B cell (primary cell): ENCODE measurements at regions not wholly inside any gene's neighbourhood (a gene's known extent, or its start where the extent isn't known, plus 50 kb on each side); places are given as distances from the start of the nearest gene placed in this dataset.

Experiments
- ATAC-seq: fragments of 200-7000 bp; cut with Tn5 transposase; one replicate; pipeline ENCODE4 v1.10.0; 2021; ENCODE audit warnings: low read depth, mild to moderate bottlenecking, moderate number of reproducible peaks, moderate library complexity
- CTCF ChIA-PET: fragments of 350-600 bp; sonication (Branson Sonifier 250); formaldehyde crosslinking; loops from one replicate; lab custom pipeline; 2021; ENCODE audit warnings: antibody characterized with exemption, inconsistent platforms; lab: Charles Lee
- POLR2A ChIA-PET: fragments of 350-600 bp; sonication (Branson Sonifier 250); formaldehyde crosslinking; loops from one replicate; lab custom pipeline; 2021; ENCODE audit warnings: antibody characterized with exemption; lab: Charles Lee
- DNase-seq: peaks from one replicate; pipeline ENCODE4 v3.0.0; 2013
- H2AFZ ChIP-seq: 2 replicates; pipeline ENCODE4 v1.6.1; 2012; ENCODE audit warnings: mild to moderate bottlenecking, low read depth, low read length; ENCODE audit not compliant: insufficient read depth, poor library complexity, severe bottlenecking
- H3K27ac ChIP-seq, 2 donors: 1 replicate in 1 of 2; 2 replicates in 1 of 2; pipeline ENCODE4 v1.5.1; 2012 to 2013; ENCODE audit warnings: low read length in 2 of 2, mild to moderate bottlenecking in 2 of 2, moderate library complexity in 1 of 2
- H3K27me3 ChIP-seq, 4 experiments: fragments of 200-600 bp in 1 of 4; sonication (generic) in 1 of 4; replicated peaks in 1 of 4; 1 replicate in 2 of 4; 2 replicates in 2 of 4; pipeline versions ENCODE4 v1.6.1 to v1.7.0; 2013 to 2016; ENCODE audit warnings: low read length in 3 of 4, mild to moderate bottlenecking in 2 of 4, mixed read lengths in 1 of 4, moderate library complexity in 1 of 4; ENCODE audit not compliant: insufficient read depth in 4 of 4, control insufficient read depth in 3 of 4; ENCODE audit errors: control extremely low read depth in 1 of 4
- H3K36me3 ChIP-seq, 2 experiments: replicated peaks in 1 of 2; 1 replicate in 1 of 2; 2 replicates in 1 of 2; pipeline versions ENCODE4 v1.6.1 to v1.7.1; 2013; ENCODE audit warnings: low read length in 1 of 2; ENCODE audit not compliant: insufficient read depth in 2 of 2, control insufficient read depth in 1 of 2; ENCODE audit errors: control extremely low read depth in 1 of 2, extremely low read depth in 1 of 2
- H3K4me1 ChIP-seq, 2 donors: fragments of 200-600 bp in 1 of 2; sonication (generic) in 1 of 2; 1 replicate in 1 of 2; 2 replicates in 1 of 2; pipeline versions ENCODE4 v1.5.1 to v1.6.1; 2013 to 2017; ENCODE audit warnings: low read length in 2 of 2; ENCODE audit not compliant: control insufficient read depth in 2 of 2, insufficient read depth in 2 of 2
- H3K4me2 ChIP-seq: replicated peaks from 2 replicates; pipeline ENCODE3; 2012; ENCODE audit warnings: mild to moderate bottlenecking, low read depth, low read length; ENCODE audit not compliant: poor library complexity, severe bottlenecking
- H3K4me3 ChIP-seq, 5 experiments: fragments of 200-600 bp in 1 of 5; sonication (generic) in 1 of 5; 1 replicate in 3 of 5; 2 replicates in 2 of 5; pipeline versions ENCODE4 v1.5.1 to v1.7.0; 2011 to 2016; ENCODE audit warnings: low read length in 4 of 5, mild to moderate bottlenecking in 4 of 5, low read depth in 2 of 5, control low read depth in 1 of 5, moderate library complexity in 1 of 5; ENCODE audit not compliant: insufficient read depth in 1 of 5; ENCODE audit errors: control extremely low read depth in 1 of 5, extremely low read depth in 1 of 5
- H3K79me2 ChIP-seq: fragments of 200-600 bp; sonication (generic); one replicate; pipeline ENCODE4 v1.6.0; 2016; ENCODE audit warnings: low read length; ENCODE audit not compliant: control insufficient read depth, insufficient read depth
- H3K9ac ChIP-seq: fragments of 200-600 bp; sonication (generic); 2 replicates; pipeline ENCODE4 v1.6.1; 2017; ENCODE audit warnings: mild to moderate bottlenecking, low read length, moderate library complexity
- H3K9me3 ChIP-seq, 3 donors: one replicate each; pipeline versions ENCODE4 v1.6.1 to v1.7.1; 2013; ENCODE audit warnings: low read length in 2 of 3; ENCODE audit not compliant: control insufficient read depth in 2 of 3, insufficient read depth in 1 of 3; ENCODE audit errors: control extremely low read depth in 1 of 3
- H4K20me1 ChIP-seq: 2 replicates; pipeline ENCODE4 v1.6.0; 2012; ENCODE audit warnings: mild to moderate bottlenecking, low read length; ENCODE audit not compliant: insufficient read depth, control insufficient read depth, poor library complexity, severe bottlenecking
- H3K27ac Mint-ChIP-seq: one replicate; pipeline ENCODE4 v1.8.0; 2021; ENCODE audit warnings: mixed read lengths
- H3K27me3 Mint-ChIP-seq: one replicate; pipeline ENCODE4 v1.8.0; 2021; ENCODE audit warnings: mixed read lengths
- H3K4me1 Mint-ChIP-seq: one replicate; pipeline ENCODE4 v1.8.0; 2021; ENCODE audit warnings: mixed read lengths
- H3K4me3 Mint-ChIP-seq: one replicate; pipeline ENCODE4 v1.8.0; 2021; ENCODE audit warnings: mixed read lengths
- H3K9me3 Mint-ChIP-seq: one replicate; pipeline ENCODE4 v1.8.0; 2022; ENCODE audit warnings: mixed read lengths; ENCODE audit not compliant: insufficient read depth
- EZH2 ChIP-seq: IDR thresholded peaks from 2 replicates; pipeline ENCODE4 v1.6.1; 2012; ENCODE audit warnings: borderline replicate concordance, low read depth, mild to moderate bottlenecking, moderate library complexity, low read length; ENCODE audit not compliant: insufficient read depth, poor library complexity, severe bottlenecking
- WGBS: methylation state at CpG from one replicate; pipeline ENCODE4 v1.1.5; 2013; ENCODE audit warnings: missing lambda C conversion rate; ENCODE audit not compliant: insufficient coverage; 5-methylcytosine and 5-hydroxymethylcytosine counted together
- intact Hi-C: fragments of 100-400 bp; cut with micrococcal nuclease; formaldehyde crosslinking; loops from one replicate; pipeline ENCODE4 v1.10.0; 2022
- TF ChIP-seq, protein P1 (sequence below): fragments of 200-600 bp; IDR thresholded peaks from one replicate; pipeline ENCODE4 v1.8.0; 2022; ENCODE audit warnings: antibody characterized with exemption, mild to moderate bottlenecking

GRCh38 chr18:10320791-10321190 is 133.6 kb upstream of the APCDD1 start:
- CTCF ChIA-PET = no interaction called here

GRCh38 chr18:10321576-10321975 is 132.9 kb upstream of the APCDD1 start:
- H3K36me3 ChIP-seq = no peaks in the 10 kb centered on the region
- no peak overlapping the region for H3K4me3 ChIP-seq
- H3K4me3 Mint-ChIP-seq = no peak overlapping the region
- no peak overlapping the region for H3K4me2 ChIP-seq
- H3K9me3 Mint-ChIP-seq = no peaks in the 10 kb centered on the region
- POLR2A ChIA-PET = no interaction called here
- H3K9me3 ChIP-seq = no peaks in the 10 kb centered on the region
- WGBS = 100% methylated on average over 1 of the region's 2 CpGs
- no peaks in the 10 kb centered on the region for H4K20me1 ChIP-seq
- H2AFZ ChIP-seq = no peak overlapping the region
- no peak overlapping the region for H3K27ac Mint-ChIP-seq
- H3K79me2 ChIP-seq = no peaks in the 10 kb centered on the region
- peaks cover 35% of the 10 kb centered on the region for H3K4me1 Mint-ChIP-seq
- peaks cover 11% of the 10 kb centered on the region in 2 donors for H3K4me1 ChIP-seq
- ATAC-seq (no peak), DNase-seq (no peak)
- H3K27me3 ChIP-seq = no peaks in the 10 kb centered on the region
- no peak overlapping the region for H3K27ac ChIP-seq
- TF ChIP-seq, protein P1, sequence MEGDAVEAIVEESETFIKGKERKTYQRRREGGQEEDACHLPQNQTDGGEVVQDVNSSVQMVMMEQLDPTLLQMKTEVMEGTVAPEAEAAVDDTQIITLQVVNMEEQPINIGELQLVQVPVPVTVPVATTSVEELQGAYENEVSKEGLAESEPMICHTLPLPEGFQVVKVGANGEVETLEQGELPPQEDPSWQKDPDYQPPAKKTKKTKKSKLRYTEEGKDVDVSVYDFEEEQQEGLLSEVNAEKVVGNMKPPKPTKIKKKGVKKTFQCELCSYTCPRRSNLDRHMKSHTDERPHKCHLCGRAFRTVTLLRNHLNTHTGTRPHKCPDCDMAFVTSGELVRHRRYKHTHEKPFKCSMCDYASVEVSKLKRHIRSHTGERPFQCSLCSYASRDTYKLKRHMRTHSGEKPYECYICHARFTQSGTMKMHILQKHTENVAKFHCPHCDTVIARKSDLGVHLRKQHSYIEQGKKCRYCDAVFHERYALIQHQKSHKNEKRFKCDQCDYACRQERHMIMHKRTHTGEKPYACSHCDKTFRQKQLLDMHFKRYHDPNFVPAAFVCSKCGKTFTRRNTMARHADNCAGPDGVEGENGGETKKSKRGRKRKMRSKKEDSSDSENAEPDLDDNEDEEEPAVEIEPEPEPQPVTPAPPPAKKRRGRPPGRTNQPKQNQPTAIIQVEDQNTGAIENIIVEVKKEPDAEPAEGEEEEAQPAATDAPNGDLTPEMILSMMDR = no peak
- no peak overlapping the region for H3K9ac ChIP-seq
- intact Hi-C loops = no loop called here
- CTCF ChIA-PET = no interaction called here
- peaks cover 3% of the 10 kb centered on the region for H3K27me3 Mint-ChIP-seq

More at GRCh38 chr18:10320791-10321190, 133.6 kb upstream of the APCDD1 start:
- Mint-ChIP-seq H3K27me3 (no peaks in the 10 kb centered on the region), H3K4me3 (no peak overlapping the region), H3K4me1 (peaks cover 40% of the 10 kb centered on the region), H3K27ac (no peak overlapping the region), H3K9me3 (no peaks in the 10 kb centered on the region)
- no peak overlapping the region for H3K4me2 ChIP-seq
- no peaks in the 10 kb centered on the region for H4K20me1 ChIP-seq
- no peak overlapping the region for H3K9ac ChIP-seq
- intact Hi-C loops = no loop called here
- H3K9me3 ChIP-seq = no peaks in the 10 kb centered on the region
- H2AFZ ChIP-seq = no peak overlapping the region
- TF ChIP-seq, protein P1 = no peak
- no peak for TF ChIP-seq EZH2
- 94% methylated on average over 4 of the region's 7 CpGs for WGBS
- no peak for DNase-seq
- H3K4me3 ChIP-seq = no peak overlapping the region
- H3K36me3 ChIP-seq = no peaks in the 10 kb centered on the region
- H3K27me3 ChIP-seq = no peaks in the 10 kb centered on the region
- POLR2A ChIA-PET = no interaction called here
- H3K79me2 ChIP-seq = no peaks in the 10 kb centered on the region
- H3K27ac ChIP-seq = no peak overlapping the region
- peaks cover 17% of the 10 kb centered on the region in 2 donors for H3K4me1 ChIP-seq
- no peak for ATAC-seq
